ENCODE measurements at regions not wholly inside any gene's neighbourhood (a gene's known extent, or its start where the extent isn't known, plus 50 kb on each side); places are given as distances from the start of the nearest gene placed in this dataset.

- Histone ChIP-seq H3K9me3 (ENCODE audit: low read length) (no peaks in the 10 kb centered on the region), H3K27ac (ENCODE audit: low read depth, low read length) (no peak overlapping the region), H3K27me3 (ENCODE audit: insufficient read depth, low read length, poor library complexity, severe bottlenecking) (no peaks in the 10 kb centered on the region), H3K4me3 (ENCODE audit: low read length) (no peak overlapping the region), H3K4me1 (ENCODE audit: insufficient read depth, low read length) (no peaks in the 10 kb centered on the region), H3K36me3 (ENCODE audit: insufficient read depth, low read length) (no peaks in the 10 kb centered on the region)
- no peak overlapping the region for H3K27ac Mint-ChIP-seq
- H3K4me1 Mint-ChIP-seq: no peaks in the 10 kb centered on the region
- POLR2A ChIA-PET: no interaction called here
- no peaks in the 10 kb centered on the region for H3K36me3 Mint-ChIP-seq
- CTCF ChIA-PET: no interaction called here
- H3K4me3 Mint-ChIP-seq: no peak overlapping the region
- H3K27me3 Mint-ChIP-seq: peaks cover 10 to 54% of the 10 kb centered on the region in 2 donors
- H3K9me3 Mint-ChIP-seq: no peaks in the 10 kb centered on the region
- no peak for DNase-seq
Observed at GRCh38 chr14:51546603-51547258, 105.0 kb upstream of the FRMD6 start.

- no peaks in the 10 kb centered on the region for H3K27me3 ChIP-seq (ENCODE audit: insufficient read depth, low read length, poor library complexity, severe bottlenecking)
- H3K27me3 Mint-ChIP-seq: peaks cover 13 to 56% of the 10 kb centered on the region in 2 donors
- H3K9me3 ChIP-seq (ENCODE audit: low read length): no peaks in the 10 kb centered on the region
- POLR2A ChIA-PET: no interaction called here
- no peak for DNase-seq
- no peaks in the 10 kb centered on the region for H3K4me1 ChIP-seq (ENCODE audit: insufficient read depth, low read length)
- no peak overlapping the region for H3K4me3 ChIP-seq (ENCODE audit: low read length)
- no peaks in the 10 kb centered on the region for H3K36me3 Mint-ChIP-seq
- peak overlapping the region in 1 of 8 donors; percentile 69 for H3K27ac Mint-ChIP-seq
- H3K9me3 Mint-ChIP-seq: no peaks in the 10 kb centered on the region
- no peak overlapping the region for H3K27ac ChIP-seq (ENCODE audit: low read depth, low read length)
- CTCF ChIA-PET: no interaction called here
- no peaks in the 10 kb centered on the region for H3K4me1 Mint-ChIP-seq
- no peak overlapping the region for H3K4me3 Mint-ChIP-seq
- H3K36me3 ChIP-seq (ENCODE audit: insufficient read depth, low read length): no peaks in the 10 kb centered on the region
Observed at GRCh38 chr14:51547260-51547659, 104.5 kb upstream of the FRMD6 start.

GRCh38 chr14:51547701-51548100, 104.0 kb upstream of the FRMD6 start:
- Histone ChIP-seq H3K4me1 (ENCODE audit: insufficient read depth, low read length) (no peaks in the 10 kb centered on the region), H3K9me3 (ENCODE audit: low read length) (no peaks in the 10 kb centered on the region), H3K4me3 (ENCODE audit: low read length) (no peak overlapping the region), H3K27me3 (ENCODE audit: insufficient read depth, low read length, poor library complexity, severe bottlenecking) (no peaks in the 10 kb centered on the region), H3K27ac (ENCODE audit: low read depth, low read length) (no peak overlapping the region), H3K36me3 (ENCODE audit: insufficient read depth, low read length) (no peaks in the 10 kb centered on the region)
- no peak for DNase-seq
- Mint-ChIP-seq H3K27me3 (peaks cover 15 to 53% of the 10 kb centered on the region in 2 donors), H3K4me1 (no peaks in the 10 kb centered on the region), H3K36me3 (no peaks in the 10 kb centered on the region), H3K27ac (no peak overlapping the region), H3K4me3 (no peak overlapping the region), H3K9me3 (no peaks in the 10 kb centered on the region)
- ChIA-PET CTCF (no interaction called here), POLR2A (no interaction called here)

GRCh38 chr14:51548187-51548586, 103.5 kb upstream of the FRMD6 start:
- Histone ChIP-seq H3K27me3 (ENCODE audit: insufficient read depth, low read length, poor library complexity, severe bottlenecking) (no peaks in the 10 kb centered on the region), H3K4me1 (ENCODE audit: insufficient read depth, low read length) (no peaks in the 10 kb centered on the region), H3K36me3 (ENCODE audit: insufficient read depth, low read length) (no peaks in the 10 kb centered on the region), H3K27ac (ENCODE audit: low read depth, low read length) (no peak overlapping the region), H3K4me3 (ENCODE audit: low read length) (no peak overlapping the region), H3K9me3 (ENCODE audit: low read length) (no peaks in the 10 kb centered on the region)
- POLR2A ChIA-PET: no interaction called here
- Mint-ChIP-seq H3K4me3 (no peak overlapping the region), H3K27me3 (peaks cover 17 to 55% of the 10 kb centered on the region in 2 donors), H3K27ac (no peak overlapping the region), H3K36me3 (no peaks in the 10 kb centered on the region), H3K9me3 (no peaks in the 10 kb centered on the region), H3K4me1 (no peaks in the 10 kb centered on the region)
- CTCF ChIA-PET: no interaction called here
- DNase-seq: no peak

- Mint-ChIP-seq H3K9me3 (no peaks in the 10 kb centered on the region), H3K4me1 (no peaks in the 10 kb centered on the region), H3K27me3 (peaks cover 17 to 47% of the 10 kb centered on the region in 2 donors), H3K4me3 (no peak overlapping the region), H3K27ac (no peak overlapping the region), H3K36me3 (no peaks in the 10 kb centered on the region)
- no peaks in the 10 kb centered on the region for H3K9me3 ChIP-seq (ENCODE audit: low read length)
- H3K36me3 ChIP-seq (ENCODE audit: insufficient read depth, low read length): no peaks in the 10 kb centered on the region
- H3K27me3 ChIP-seq (ENCODE audit: insufficient read depth, low read length, poor library complexity, severe bottlenecking): no peaks in the 10 kb centered on the region
- DNase-seq: no peak
- CTCF ChIA-PET: no interaction called here
- H3K4me3 ChIP-seq (ENCODE audit: low read length): no peak overlapping the region
- POLR2A ChIA-PET: no interaction called here
- no peaks in the 10 kb centered on the region for H3K4me1 ChIP-seq (ENCODE audit: insufficient read depth, low read length)
- H3K27ac ChIP-seq (ENCODE audit: low read depth, low read length): no peak overlapping the region
Observed at GRCh38 chr14:51550636-51551035, 101.1 kb upstream of the FRMD6 start.

- Mint-ChIP-seq H3K27me3 (peaks cover 20 to 43% of the 10 kb centered on the region in 2 donors), H3K4me3 (no peak overlapping the region), H3K9me3 (no peaks in the 10 kb centered on the region), H3K4me1 (no peaks in the 10 kb centered on the region), H3K36me3 (no peaks in the 10 kb centered on the region), H3K27ac (no peak overlapping the region)
- no peak for DNase-seq
- no peaks in the 10 kb centered on the region for H3K4me1 ChIP-seq (ENCODE audit: insufficient read depth, low read length)
- no peaks in the 10 kb centered on the region for H3K27me3 ChIP-seq (ENCODE audit: insufficient read depth, low read length, poor library complexity, severe bottlenecking)
- no peak overlapping the region for H3K27ac ChIP-seq (ENCODE audit: low read depth, low read length)
- no peaks in the 10 kb centered on the region for H3K36me3 ChIP-seq (ENCODE audit: insufficient read depth, low read length)
- H3K4me3 ChIP-seq (ENCODE audit: low read length): no peak overlapping the region
- POLR2A ChIA-PET: no interaction called here
- CTCF ChIA-PET: no interaction called here
- no peaks in the 10 kb centered on the region for H3K9me3 ChIP-seq (ENCODE audit: low read length)
Observed at GRCh38 chr14:51552275-51552674, 99.4 kb upstream of the FRMD6 start.

- CTCF ChIA-PET: no interaction called here
Observed at GRCh38 chr14:51552768-51553404, 98.8 kb upstream of the FRMD6 start.

GRCh38 chr14:51554339-51554920, 97.3 kb upstream of the FRMD6 start:
- peaks cover 19 to 27% of the 10 kb centered on the region in 2 donors for H3K27me3 Mint-ChIP-seq
- no peaks in the 10 kb centered on the region for H3K4me1 ChIP-seq (ENCODE audit: insufficient read depth, low read length)
- DNase-seq: no peak
- no peaks in the 10 kb centered on the region for H3K36me3 Mint-ChIP-seq
- H3K9me3 ChIP-seq (ENCODE audit: low read length): no peaks in the 10 kb centered on the region
- POLR2A ChIA-PET: no interaction called here
- no peak overlapping the region for H3K27ac ChIP-seq (ENCODE audit: low read depth, low read length)
- no peak overlapping the region for H3K27ac Mint-ChIP-seq
- H3K4me3 ChIP-seq (ENCODE audit: low read length): no peak overlapping the region
- no peak overlapping the region for H3K4me3 Mint-ChIP-seq
- H3K4me1 Mint-ChIP-seq: no peaks in the 10 kb centered on the region
- no peaks in the 10 kb centered on the region for H3K9me3 Mint-ChIP-seq
- CTCF ChIA-PET: no interaction called here
- H3K36me3 ChIP-seq (ENCODE audit: insufficient read depth, low read length): no peaks in the 10 kb centered on the region
- H3K27me3 ChIP-seq (ENCODE audit: insufficient read depth, low read length, poor library complexity, severe bottlenecking): no peaks in the 10 kb centered on the region

More at GRCh38 chr14:51552768-51553404, 98.8 kb upstream of the FRMD6 start:
- peaks cover 20 to 37% of the 10 kb centered on the region in 2 donors for H3K27me3 Mint-ChIP-seq
- Histone ChIP-seq H3K4me3 (ENCODE audit: low read length) (no peak overlapping the region), H3K27ac (ENCODE audit: low read depth, low read length) (no peak overlapping the region), H3K36me3 (ENCODE audit: insufficient read depth, low read length) (no peaks in the 10 kb centered on the region), H3K27me3 (ENCODE audit: insufficient read depth, low read length, poor library complexity, severe bottlenecking) (no peaks in the 10 kb centered on the region), H3K4me1 (ENCODE audit: insufficient read depth, low read length) (no peaks in the 10 kb centered on the region), H3K9me3 (ENCODE audit: low read length) (no peaks in the 10 kb centered on the region)
- DNase-seq: no peak
- H3K36me3 Mint-ChIP-seq: no peaks in the 10 kb centered on the region
- POLR2A ChIA-PET: interaction anchor here (0.6 kb wide), 1 partner anchor 94 kb away, joined by 3 read pairs; no protein-coding TSS in a partner anchor
- H3K4me1 Mint-ChIP-seq: no peaks in the 10 kb centered on the region
- peak overlapping the region in 1 of 8 donors; percentile 74 for H3K27ac Mint-ChIP-seq
- H3K4me3 Mint-ChIP-seq: no peak overlapping the region
- no peaks in the 10 kb centered on the region for H3K9me3 Mint-ChIP-seq
